HEK293T (cell line): ENCODE measurements at regions not wholly inside any gene's neighbourhood (a gene's known extent, or its start where the extent isn't known, plus 50 kb on each side); places are given as distances from the start of the nearest gene placed in this dataset.

ENCODE experiments used
- CTCF ChIA-PET: fragments of 350-600 bp; formaldehyde crosslinking; extraction: SDS; loops from one replicate; lab custom pipeline; 2021; ENCODE audit warnings: antibody characterized with exemption, inconsistent platforms; lab: Yijun Ruan, JAX
- POLR2A ChIA-PET: fragments of 350-600 bp; formaldehyde crosslinking; extraction: SDS; loops from one replicate; lab custom pipeline; 2020; ENCODE audit warnings: antibody characterized with exemption, inconsistent platforms; lab: Yijun Ruan, JAX
- DNase-seq: peaks from one replicate; pipeline ENCODE4 v3.0.0; 2012; ENCODE audit warnings: mixed read lengths; ENCODE audit errors: extremely low spot score
- ARNT ChIP-seq: fragments of 450-650 bp; IDR thresholded peaks from 2 replicates; pipeline ENCODE4 v1.6.1; 2017; ENCODE audit warnings: mild to moderate bottlenecking
- BHLHE40 ChIP-seq: fragments of 450-650 bp; IDR thresholded peaks from 2 replicates; pipeline ENCODE4 v1.6.1; 2016; ENCODE audit warnings: mild to moderate bottlenecking, moderate library complexity, borderline replicate concordance
- CTBP1 ChIP-seq: fragments of 450-650 bp; IDR thresholded peaks from 2 replicates; pipeline ENCODE4 v1.6.1; 2016; ENCODE audit warnings: borderline replicate concordance
- ELF4 ChIP-seq: fragments of 450-650 bp; IDR thresholded peaks from 2 replicates; pipeline ENCODE4 v1.6.1; 2017; ENCODE audit warnings: antibody characterized with exemption
- FOXA1 ChIP-seq: fragments of 450-650 bp; IDR thresholded peaks from 2 replicates; pipeline ENCODE4 v1.6.1; 2016; ENCODE audit warnings: mild to moderate bottlenecking
- FOXK2 ChIP-seq: fragments of 450-650 bp; IDR thresholded peaks from 2 replicates; pipeline ENCODE4 v1.6.1; 2016; ENCODE audit warnings: mild to moderate bottlenecking
- FOXM1 ChIP-seq: fragments of 450-650 bp; IDR thresholded peaks from 2 replicates; pipeline ENCODE4 v1.6.1; 2017; ENCODE audit warnings: mild to moderate bottlenecking, borderline replicate concordance
- HDGF ChIP-seq: fragments of 450-650 bp; IDR thresholded peaks from 2 replicates; pipeline ENCODE4 v1.6.1; 2017; ENCODE audit warnings: antibody characterized with exemption, borderline replicate concordance
- L3MBTL2 ChIP-seq: fragments of 450-650 bp; conservative IDR thresholded peaks from 2 replicates; pipeline ENCODE4 v1.6.1; 2016; ENCODE audit warnings: mild to moderate bottlenecking
- LEF1 ChIP-seq: fragments of 450-650 bp; IDR thresholded peaks from 2 replicates; pipeline ENCODE4 v1.6.1; 2017; ENCODE audit warnings: mild to moderate bottlenecking, borderline replicate concordance
- NFRKB ChIP-seq: fragments of 450-650 bp; IDR thresholded peaks from 2 replicates; pipeline ENCODE4 v1.6.1; 2016; ENCODE audit warnings: mild to moderate bottlenecking, moderate library complexity
- PKNOX1 ChIP-seq: fragments of 450-650 bp; IDR thresholded peaks from 2 replicates; pipeline ENCODE4 v1.6.1; 2016
- SP1 ChIP-seq: fragments of 450-650 bp; IDR thresholded peaks from 2 replicates; pipeline ENCODE4 v1.6.1; 2017
- SUZ12 ChIP-seq: fragments of 450-650 bp; IDR thresholded peaks from 2 replicates; pipeline ENCODE4 v1.6.1; 2016; ENCODE audit warnings: mild to moderate bottlenecking
- TARDBP ChIP-seq: fragments of 450-650 bp; IDR thresholded peaks from 2 replicates; pipeline ENCODE4 v1.6.1; 2016
- ZNF384 ChIP-seq: fragments of 450-650 bp; IDR thresholded peaks from 2 replicates; pipeline ENCODE4 v1.6.1; 2016

GRCh38 chr1:201595381-201595780 lies 56.5 kb downstream of the NAV1 start:
- ChIA-PET POLR2A (interaction anchor here (1.3 kb wide), 1 partner anchor 12 kb away, joined by 4 read pairs; no protein-coding TSS in a partner anchor), CTCF (no interaction called here)
- TF ChIP-seq FOXM1 (no peak), BHLHE40 (no peak), HDGF (no peak), ZNF384 (no peak), FOXK2 (no peak), SUZ12 (no peak), NFRKB (no peak), CTBP1 (no peak), SP1 (no peak), TARDBP (no peak), L3MBTL2 (no peak), FOXA1 (no peak), ELF4 (no peak), PKNOX1 (no peak)
- DNase-seq: no peak

GRCh38 chr1:201596101-201596868 lies 57.4 kb downstream of the NAV1 start:
- CTCF ChIA-PET: no interaction called here
- POLR2A ChIA-PET: no interaction called here
- TF ChIP-seq ELF4: no peak
- no peak for TF ChIP-seq L3MBTL2
- TF ChIP-seq FOXA1: no peak
- no peak for TF ChIP-seq PKNOX1
- no peak for TF ChIP-seq TARDBP
- no peak for TF ChIP-seq HDGF
- no peak for TF ChIP-seq FOXK2
- TF ChIP-seq ARNT: no peak
- no peak for TF ChIP-seq SUZ12
- TF ChIP-seq SP1: no peak
- no peak for TF ChIP-seq BHLHE40
- no peak for TF ChIP-seq CTBP1
- TF ChIP-seq ZNF384: no peak
- TF ChIP-seq FOXM1: no peak
- no peak for TF ChIP-seq LEF1
- no peak for TF ChIP-seq NFRKB
- DNase-seq: no peak

- no peak for DNase-seq
- ChIA-PET POLR2A (interaction anchor here (1.2 kb wide), 1 partner anchor 16 kb away, joined by 3 read pairs; no protein-coding TSS in a partner anchor), CTCF (interaction anchor here (0.6 to 0.7 kb wide), 2 partner anchors 102 to 113 kb away, joined by 3 read pairs; no protein-coding TSS in a partner anchor)
- TF ChIP-seq PKNOX1 (no peak), ZNF384 (no peak), TARDBP (no peak), CTBP1 (no peak), FOXA1 (no peak), ELF4 (no peak), FOXM1 (no peak), LEF1 (no peak), FOXK2 (no peak), SUZ12 (no peak)
Observed at GRCh38 chr1:201597551-201598230, 58.8 kb downstream of the NAV1 start.

GRCh38 chr1:201598396-201598795 lies 59.5 kb downstream of the NAV1 start:
- ChIA-PET CTCF (interaction anchor here (0.7 kb wide), 1 partner anchor 113 kb away, joined by 3 read pairs; no protein-coding TSS in a partner anchor), POLR2A (interaction anchor here (1.2 kb wide), 1 partner anchor 16 kb away, joined by 3 read pairs; no protein-coding TSS in a partner anchor)
- TF ChIP-seq PKNOX1: no peak
- no peak for TF ChIP-seq FOXK2
- TF ChIP-seq BHLHE40: no peak
- no peak for TF ChIP-seq HDGF
- no peak for TF ChIP-seq FOXA1
- no peak for TF ChIP-seq ARNT
- TF ChIP-seq FOXM1: no peak
- no peak for TF ChIP-seq ELF4
- no peak for TF ChIP-seq NFRKB
- no peak for TF ChIP-seq LEF1
- no peak for TF ChIP-seq L3MBTL2
- no peak for DNase-seq

- DNase-seq: no peak
- TF ChIP-seq NFRKB (no peak), ZNF384 (no peak), SP1 (no peak), ELF4 (no peak), FOXA1 (no peak), CTBP1 (no peak), HDGF (no peak), BHLHE40 (no peak), L3MBTL2 (no peak), FOXM1 (no peak), FOXK2 (no peak), PKNOX1 (no peak), ARNT (no peak), TARDBP (no peak), LEF1 (no peak), SUZ12 (no peak)
- ChIA-PET CTCF (no interaction called here), POLR2A (no interaction called here)
Observed at GRCh38 chr1:201598973-201599372, 60.0 kb downstream of the NAV1 start.
